Astrocyte (in vitro differentiated cells and primary cell): ENCODE measurements at regions not wholly inside any gene's neighbourhood (a gene's known extent, or its start where the extent isn't known, plus 50 kb on each side); places are given as distances from the start of the nearest gene placed in this dataset.

Source experiments
- CTCF ChIP-seq: IDR thresholded peaks from 2 replicates; pipeline ENCODE4 v1.5.1; 2011; ENCODE audit warnings: low read depth, mild to moderate bottlenecking, inconsistent platforms, low read length, moderate library complexity; ENCODE audit not compliant: insufficient read depth
- EZH2 ChIP-seq: IDR thresholded peaks from 2 replicates; pipeline ENCODE4 v1.6.1; 2012; ENCODE audit warnings: mild to moderate bottlenecking, low read length, inconsistent platforms; ENCODE audit not compliant: insufficient read depth

- TF ChIP-seq CTCF (no peak), EZH2 (no peak)
These were observed 888.8 kb downstream of the TTLL7 start for GRCh38 chr1:83110156-83110555.
